Prostate gland (tissue), 2 donors: ENCODE measurements at regions not wholly inside any gene's neighbourhood (a gene's known extent, or its start where the extent isn't known, plus 50 kb on each side); places are given as distances from the start of the nearest gene placed in this dataset.

Experiments used
- POLR2A ChIP-seq: fragments of 450-650 bp; IDR thresholded peaks from one replicate; pipeline ENCODE4 v1.6.1; 2016; ENCODE audit warnings: antibody characterized with exemption, mild to moderate bottlenecking
- POLR2AphosphoS5 ChIP-seq: sonication (generic); formaldehyde crosslinking; IDR thresholded peaks from one replicate; pipeline ENCODE4 v1.6.1; 2017; ENCODE audit warnings: antibody characterized with exemption
- TF ChIP-seq, protein P1 (sequence below), 4 experiments: fragments of 200-600 bp in 2 of 4; fragments of 450-650 bp in 2 of 4; sonication (generic) in 2 of 4; IDR thresholded peaks; 1 replicate in 3 of 4; 2 replicates in 1 of 4; pipeline ENCODE4 v1.5.1; 2016 to 2019; ENCODE audit warnings: antibody characterized with exemption in 4 of 4, mild to moderate bottlenecking in 2 of 4, moderate library complexity in 2 of 4

GRCh38 chr12:123064885-123065619 lies 84.6 kb downstream of the ARL6IP4 start:
- TF ChIP-seq, protein P1, sequence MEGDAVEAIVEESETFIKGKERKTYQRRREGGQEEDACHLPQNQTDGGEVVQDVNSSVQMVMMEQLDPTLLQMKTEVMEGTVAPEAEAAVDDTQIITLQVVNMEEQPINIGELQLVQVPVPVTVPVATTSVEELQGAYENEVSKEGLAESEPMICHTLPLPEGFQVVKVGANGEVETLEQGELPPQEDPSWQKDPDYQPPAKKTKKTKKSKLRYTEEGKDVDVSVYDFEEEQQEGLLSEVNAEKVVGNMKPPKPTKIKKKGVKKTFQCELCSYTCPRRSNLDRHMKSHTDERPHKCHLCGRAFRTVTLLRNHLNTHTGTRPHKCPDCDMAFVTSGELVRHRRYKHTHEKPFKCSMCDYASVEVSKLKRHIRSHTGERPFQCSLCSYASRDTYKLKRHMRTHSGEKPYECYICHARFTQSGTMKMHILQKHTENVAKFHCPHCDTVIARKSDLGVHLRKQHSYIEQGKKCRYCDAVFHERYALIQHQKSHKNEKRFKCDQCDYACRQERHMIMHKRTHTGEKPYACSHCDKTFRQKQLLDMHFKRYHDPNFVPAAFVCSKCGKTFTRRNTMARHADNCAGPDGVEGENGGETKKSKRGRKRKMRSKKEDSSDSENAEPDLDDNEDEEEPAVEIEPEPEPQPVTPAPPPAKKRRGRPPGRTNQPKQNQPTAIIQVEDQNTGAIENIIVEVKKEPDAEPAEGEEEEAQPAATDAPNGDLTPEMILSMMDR (IDR thresholded peaks at IDR 0.05) = no peak
- TF ChIP-seq POLR2A (no peak), POLR2AphosphoS5 (no peak)
